Activated gamma-delta T cell treated with Interleukin-2 at 50 U/mL for 16 hours (primary cell): ENCODE measurements at regions not wholly inside any gene's neighbourhood (a gene's known extent, or its start where the extent isn't known, plus 50 kb on each side); places are given as distances from the start of the nearest gene placed in this dataset.

ENCODE experiments used
- DNase-seq: peaks from one replicate; pipeline ENCODE4 v3.0.0-alpha.2; 2020

- no peak for DNase-seq
These were observed 60.3 kb upstream of the IQSEC1 start for GRCh38 chr3:13133471-13133981.

- DNase-seq = no peak
These were observed 59.6 kb upstream of the IQSEC1 start for GRCh38 chr3:13132731-13133410.

GRCh38 chr3:13132281-13132680 is 59.1 kb upstream of the IQSEC1 start:
- DNase-seq = no peak

GRCh38 chr3:13130464-13131193 is 57.4 kb upstream of the IQSEC1 start:
- no peak for DNase-seq

- DNase-seq = no peak
These were observed 52.1 kb upstream of the IQSEC1 start for GRCh38 chr3:13125092-13126015.

- DNase-seq = no peak
These were observed 51.4 kb upstream of the IQSEC1 start for GRCh38 chr3:13124631-13125030.

GRCh38 chr3:13123765-13124164 is 50.5 kb upstream of the IQSEC1 start:
- no peak for DNase-seq

- no peak for DNase-seq
These were observed 49.9 kb upstream of the IQSEC1 start for GRCh38 chr3:13123013-13123654.
